NCI-H1105 (cell line): ENCODE measurements at regions not wholly inside any gene's neighbourhood (a gene's known extent, or its start where the extent isn't known, plus 50 kb on each side); places are given as distances from the start of the nearest gene placed in this dataset.

ENCODE experiments used
- DNase-seq: peaks from one replicate; lab custom pipeline; 2025; lab: John Stamatoyannopoulos, UW

DNA sequence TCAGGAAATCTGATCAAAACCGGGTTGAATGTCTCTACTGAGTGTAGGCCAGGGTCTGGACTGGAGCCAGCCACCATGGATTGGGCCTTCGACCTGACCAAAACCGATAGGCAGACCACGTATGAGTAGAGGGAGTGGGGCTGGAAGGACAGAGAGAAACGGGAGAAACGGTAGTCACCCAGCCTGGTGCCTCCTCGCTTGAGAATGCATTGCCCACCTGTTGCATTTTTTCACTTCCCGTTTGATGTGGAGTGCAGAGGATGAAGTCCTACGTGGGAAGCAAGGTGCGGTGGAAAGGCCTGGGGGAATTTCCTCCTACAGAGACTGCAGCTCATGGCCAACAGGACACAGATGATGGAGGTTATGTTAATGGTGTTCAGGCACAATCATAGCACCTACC lies 53.9 kb upstream of the ECI2 start:
- DNase-seq = no peak

DNA sequence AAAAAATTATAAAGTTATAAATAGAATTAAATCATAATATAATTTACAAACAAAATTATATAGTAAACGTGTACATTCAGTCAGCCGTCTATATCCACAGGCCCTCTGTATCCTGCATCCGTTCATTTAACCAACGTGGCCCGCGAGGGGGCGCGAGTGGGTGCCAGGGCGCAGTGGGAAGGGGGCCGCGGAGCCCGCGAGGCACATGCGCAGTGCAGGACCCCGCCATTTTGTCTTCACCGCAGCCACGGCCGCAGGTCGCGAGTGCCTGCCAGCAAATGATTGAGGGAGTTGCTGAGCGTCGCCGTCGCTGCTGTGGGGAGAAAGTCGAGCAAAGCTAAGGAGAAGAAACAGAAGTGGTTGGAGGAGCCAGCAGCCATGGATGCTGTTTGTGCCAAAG lies 53.4 kb upstream of the ECI2 start:
- DNase-seq = no peak

DNA sequence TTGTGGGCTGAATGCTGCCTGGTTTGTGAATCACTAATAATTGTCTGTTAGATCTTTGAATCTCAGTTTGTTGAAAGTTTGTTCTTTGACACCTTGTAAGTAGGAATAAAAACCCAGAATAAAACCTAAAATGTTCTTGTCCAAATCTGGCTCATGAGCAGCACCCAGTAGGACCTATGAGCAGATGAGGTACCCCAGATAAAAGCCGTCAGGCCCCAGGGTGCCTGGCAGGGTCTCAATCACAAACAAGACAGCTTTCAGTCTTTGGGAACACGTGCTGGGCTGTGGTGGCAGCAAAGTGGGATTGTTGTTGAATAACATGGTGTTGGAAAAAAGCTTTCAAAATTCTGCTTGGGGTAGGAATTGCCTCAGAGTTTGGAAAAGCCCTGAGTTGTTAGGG lies 52.1 kb upstream of the ECI2 start:
- DNase-seq = no peak

DNA sequence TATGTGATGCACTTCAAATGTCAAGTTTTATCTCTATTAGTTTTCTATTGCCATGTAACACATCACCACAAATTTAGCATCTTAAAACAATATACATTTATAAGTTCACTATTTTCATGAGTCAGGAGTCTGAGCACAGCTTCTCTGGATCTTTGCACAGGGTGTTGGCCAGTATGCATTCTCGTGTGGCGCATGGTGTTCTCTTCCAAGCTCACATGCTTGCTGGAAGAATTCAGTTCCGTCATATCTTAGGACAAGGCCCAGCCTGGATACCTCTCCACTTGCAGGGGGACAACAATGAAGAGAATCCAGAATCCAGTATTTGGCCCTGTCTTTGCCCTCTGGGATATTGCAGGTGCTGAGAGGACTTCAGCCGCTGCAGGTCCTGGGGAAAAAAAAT lies 51.0 kb upstream of the ECI2 start:
- no peak for DNase-seq

DNA sequence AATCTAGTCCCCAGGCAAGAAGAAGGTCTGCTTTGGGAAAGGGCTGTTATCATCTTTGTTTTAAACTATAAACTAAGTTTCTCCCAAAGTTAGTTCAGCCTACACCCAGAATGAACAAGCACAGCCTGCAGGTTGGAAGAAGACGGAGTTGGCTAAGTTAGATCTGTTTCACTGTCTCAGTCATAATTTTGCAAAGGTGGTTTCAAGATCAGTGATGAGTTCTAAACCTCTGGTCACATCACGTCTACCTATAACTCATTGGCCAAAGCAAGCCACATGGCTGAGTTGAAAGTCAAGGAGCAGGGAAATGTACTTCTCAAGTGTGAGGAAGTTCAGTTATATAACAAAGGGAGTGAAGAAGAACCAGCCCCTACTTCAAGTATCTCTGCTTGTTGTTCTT lies 50.5 kb upstream of the ECI2 start:
- no peak for DNase-seq

DNA sequence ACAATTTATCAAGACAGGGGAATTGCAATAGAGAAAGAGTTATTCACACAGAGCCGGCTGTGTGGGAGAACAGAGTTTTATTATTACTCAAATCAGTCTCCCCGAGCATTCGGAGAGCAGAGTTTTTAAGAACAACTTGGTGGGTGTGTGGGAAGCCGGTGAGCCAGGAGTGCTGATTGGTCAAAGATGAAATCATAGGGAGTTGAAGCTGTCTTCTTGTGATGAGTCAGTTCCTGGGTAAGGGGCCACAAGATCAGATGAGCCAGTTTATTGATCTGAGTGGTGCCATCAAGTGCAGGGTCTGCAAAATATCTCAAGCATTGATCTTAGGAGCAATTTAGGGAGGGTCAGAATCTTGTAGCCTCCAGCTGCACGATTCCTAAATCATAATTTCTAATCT lies 50.0 kb upstream of the ECI2 start:
- DNase-seq = no peak
